Mammary epithelial cell (primary cell): ENCODE measurements at regions not wholly inside any gene's neighbourhood (a gene's known extent, or its start where the extent isn't known, plus 50 kb on each side); places are given as distances from the start of the nearest gene placed in this dataset.

Experiments used
- CTCF ChIP-seq, 2 donors: IDR thresholded peaks in 1 of 2; conservative IDR thresholded peaks in 1 of 2; 2 replicates each; pipeline ENCODE4 v1.5.1; 2011 to 2012; ENCODE audit warnings: inconsistent platforms in 2 of 2, low read length in 2 of 2, mild to moderate bottlenecking in 2 of 2, control low read depth in 1 of 2, low read depth in 1 of 2; ENCODE audit not compliant: insufficient read depth in 1 of 2; ENCODE audit errors: extremely low read depth in 1 of 2
- EZH2 ChIP-seq: IDR thresholded peaks from 2 replicates; pipeline ENCODE4 v1.6.1; 2012; ENCODE audit warnings: low read length, inconsistent platforms, borderline replicate concordance

- no peak for TF ChIP-seq CTCF (conservative IDR thresholded peaks at IDR 0.05 in 1 of 2, IDR thresholded peaks at IDR 0.05 in 1 of 2; ENCODE audit: extremely low read depth in 1 of 2, insufficient read depth in 1 of 2, low read depth in 1 of 2, low read length in 2 of 2)
- TF ChIP-seq EZH2 = no peak
Measured at GRCh38 chr11:38988908-38989307, 2390.9 kb upstream of the RAG2 start.
